H1 (cell line): ENCODE measurements at regions not wholly inside any gene's neighbourhood (a gene's known extent, or its start where the extent isn't known, plus 50 kb on each side); places are given as distances from the start of the nearest gene placed in this dataset.

Source experiments
- CHD7 ChIP-seq: fragments of 300-600 bp; sonication (generic); IDR thresholded peaks from 2 replicates; pipeline ENCODE4 v1.7.1; 2012; ENCODE audit warnings: low read length, moderate library complexity, mild to moderate bottlenecking, inconsistent platforms; ENCODE audit not compliant: insufficient replicate concordance
- FOSL1 ChIP-seq: IDR thresholded peaks from 2 replicates; pipeline ENCODE4 v1.6.1; 2011; ENCODE audit warnings: mild to moderate bottlenecking, low read depth, low read length, moderate library complexity; ENCODE audit not compliant: insufficient read depth
- POLR2A ChIP-seq, 2 experiments: IDR thresholded peaks; 1 replicate in 1 of 2; 2 replicates in 1 of 2; pipeline ENCODE4 v1.6.1; 2011; ENCODE audit warnings: low read depth in 2 of 2, low read length in 2 of 2, mild to moderate bottlenecking in 2 of 2; ENCODE audit errors: control extremely low read depth in 1 of 2
- POLR2AphosphoS5 ChIP-seq: IDR thresholded peaks from 2 replicates; pipeline ENCODE4 v1.6.1; 2011; ENCODE audit warnings: low read depth, low read length
- RBBP5 ChIP-seq: IDR thresholded peaks from 2 replicates; pipeline ENCODE4 v1.7.1; 2012; ENCODE audit warnings: low read depth, mild to moderate bottlenecking, inconsistent platforms, low read length, moderate library complexity, borderline replicate concordance
- RNF2 ChIP-seq: fragments of 200-900, 300-1000 bp; sonication (generic); IDR thresholded peaks from 2 replicates; pipeline ENCODE4 v1.7.1; 2016; ENCODE audit warnings: borderline replicate concordance, low read depth, mild to moderate bottlenecking, antibody characterized with exemption, low read length; ENCODE audit not compliant: poor library complexity, severe bottlenecking; ENCODE audit errors: missing control alignments
- RXRA ChIP-seq: IDR thresholded peaks from 2 replicates; pipeline ENCODE4 v1.6.1; 2011; ENCODE audit warnings: low read depth, mild to moderate bottlenecking, low read length, moderate library complexity; ENCODE audit not compliant: insufficient read depth
- SP2 ChIP-seq: IDR thresholded peaks from 2 replicates; pipeline ENCODE4 v1.6.1; 2012; ENCODE audit warnings: mild to moderate bottlenecking, low read length, inconsistent platforms
- TAF7 ChIP-seq: optimal IDR thresholded peaks from 2 replicates; pipeline ENCODE3; 2011; ENCODE audit warnings: low read depth, mild to moderate bottlenecking, inconsistent platforms, low read length, moderate library complexity, borderline replicate concordance

- TF ChIP-seq CHD7 (no peak), SP2 (no peak), TAF7 (no peak), RBBP5 (no peak), RXRA (no peak), POLR2A (IDR thresholded peaks at IDR 0.05; ENCODE audit: control extremely low read depth in 1 of 2, low read depth in 2 of 2, low read length in 2 of 2) (no peak), POLR2AphosphoS5 (no peak), RNF2 (no peak), FOSL1 (no peak)
Measured at GRCh38 chr18:45370255-45371010, 244.8 kb upstream of the SLC14A2 start (continued).
